GM18502 (cell line): ENCODE measurements at regions not wholly inside any gene's neighbourhood (a gene's known extent, or its start where the extent isn't known, plus 50 kb on each side); places are given as distances from the start of the nearest gene placed in this dataset.
"Not testable (repeated sequence)": the region's sequence is repeated elsewhere in the genome, so short reads cannot be mapped to it uniquely, and the experiment has no call there.

Experiments
- ATAC-seq: cut with Tn5 transposase; IDR thresholded peaks from one replicate; pipeline ENCODE4 v1.9.1; 2021; ENCODE audit warnings: mild to moderate bottlenecking; ENCODE audit not compliant: unreplicated experiment, poor library complexity

DNA sequence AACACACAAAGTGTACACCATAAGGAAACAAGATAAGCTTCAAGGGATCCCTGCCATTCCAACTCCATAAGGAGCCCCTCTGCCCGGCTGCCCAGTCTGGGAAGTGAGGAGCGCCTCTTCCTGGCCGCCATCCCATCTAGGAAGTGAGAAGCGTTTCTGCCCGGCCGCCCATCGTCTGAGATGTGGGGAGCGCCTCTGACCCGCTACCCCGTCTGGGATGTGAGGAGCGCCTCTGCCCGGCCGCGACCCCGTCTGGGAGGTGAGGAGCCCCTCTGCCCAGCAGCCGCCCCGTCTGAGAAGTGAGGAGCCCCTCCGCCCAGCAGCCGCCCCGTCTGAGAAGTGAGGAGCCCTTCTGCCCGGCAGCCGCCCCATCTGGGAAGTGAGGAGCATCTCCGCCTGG is 51.8 kb upstream of the KLHL4 start:
- ATAC-seq = not testable (repeated sequence)
